ENCODE measurements at regions not wholly inside any gene's neighbourhood (a gene's known extent, or its start where the extent isn't known, plus 50 kb on each side); places are given as distances from the start of the nearest gene placed in this dataset.

DNA sequence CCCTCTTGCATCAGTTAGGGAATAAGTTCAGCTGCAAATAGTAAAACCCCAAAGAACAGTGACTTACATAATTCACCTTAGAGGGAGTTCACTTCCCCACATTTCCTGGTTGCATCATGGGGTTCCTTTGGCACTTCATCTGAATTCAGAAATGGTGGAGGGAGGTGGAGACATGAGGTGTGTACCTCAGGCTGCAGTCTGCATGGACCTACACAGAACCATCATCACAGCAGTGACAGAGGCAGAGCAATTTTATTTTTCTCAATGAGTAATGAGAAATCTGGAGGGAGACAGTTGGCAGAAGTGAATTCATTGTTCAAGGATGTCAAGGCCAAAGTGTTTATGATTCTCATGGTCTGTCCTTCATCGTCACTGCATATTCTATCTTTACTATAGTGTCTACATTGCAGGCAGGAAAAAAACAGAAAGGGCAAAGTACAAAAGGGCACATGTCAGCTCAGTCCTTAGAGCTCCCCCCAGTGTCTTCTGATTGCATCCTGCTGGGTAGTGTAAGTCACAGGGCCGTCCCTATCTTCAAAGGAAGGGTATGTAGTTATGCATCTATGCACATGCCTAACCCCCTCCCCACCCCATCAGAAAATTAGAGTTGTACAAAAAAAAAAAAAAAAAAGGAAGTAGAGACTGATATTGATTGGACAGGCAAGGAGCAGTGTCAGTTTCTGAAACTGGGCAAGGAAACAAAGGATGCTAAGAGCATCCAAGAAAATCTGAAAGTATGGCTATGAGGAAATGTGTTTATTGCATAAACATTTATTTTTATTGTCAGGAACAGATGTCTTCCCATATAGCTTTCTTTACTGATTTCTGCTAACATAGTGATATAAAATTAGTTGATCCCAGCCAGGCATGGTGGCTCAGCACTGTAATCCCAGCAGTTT is 132.7 kb upstream of the APC start:
- Histone ChIP-seq H2AFZ (no peak overlapping the region), H3K4me3 (no peak overlapping the region), H3K27me3 (no peaks in the 10 kb centered on the region), H3K36me3 (replicated peaks; ENCODE audit: insufficient read depth, low read depth) (no peaks in the 10 kb centered on the region), H3K9me2 (replicated peaks; ENCODE audit: insufficient read depth) (no peaks in the 10 kb centered on the region), H3K79me2 (no peaks in the 10 kb centered on the region), H3K27ac (peak overlapping the region; percentile 11), H3K4me2 (no peak overlapping the region), H4K20me1 (ENCODE audit: insufficient read depth, poor library complexity, severe bottlenecking) (no peaks in the 10 kb centered on the region), H3K4me1 (ENCODE audit: insufficient read depth) (no peaks in the 10 kb centered on the region), H3K9me3 (ENCODE audit: low read depth) (no peaks in the 10 kb centered on the region)
- DNase-seq (ENCODE audit: low spot score) = peak; percentile 70
- 24% methylated on average over 2 of the region's 2 CpGs for WGBS (ENCODE audit: low lambda C conversion rate, missing lambda C conversion rate)
- TF ChIP-seq EZH2phosphoT487 (IDR thresholded peaks at IDR 0.05; ENCODE audit: low read depth, severe bottlenecking, unreplicated experiment) (no peak), EZH2 (IDR thresholded peaks at IDR 0.05; ENCODE audit: borderline replicate concordance) (no peak)
- TF ChIP-seq, protein P1, sequence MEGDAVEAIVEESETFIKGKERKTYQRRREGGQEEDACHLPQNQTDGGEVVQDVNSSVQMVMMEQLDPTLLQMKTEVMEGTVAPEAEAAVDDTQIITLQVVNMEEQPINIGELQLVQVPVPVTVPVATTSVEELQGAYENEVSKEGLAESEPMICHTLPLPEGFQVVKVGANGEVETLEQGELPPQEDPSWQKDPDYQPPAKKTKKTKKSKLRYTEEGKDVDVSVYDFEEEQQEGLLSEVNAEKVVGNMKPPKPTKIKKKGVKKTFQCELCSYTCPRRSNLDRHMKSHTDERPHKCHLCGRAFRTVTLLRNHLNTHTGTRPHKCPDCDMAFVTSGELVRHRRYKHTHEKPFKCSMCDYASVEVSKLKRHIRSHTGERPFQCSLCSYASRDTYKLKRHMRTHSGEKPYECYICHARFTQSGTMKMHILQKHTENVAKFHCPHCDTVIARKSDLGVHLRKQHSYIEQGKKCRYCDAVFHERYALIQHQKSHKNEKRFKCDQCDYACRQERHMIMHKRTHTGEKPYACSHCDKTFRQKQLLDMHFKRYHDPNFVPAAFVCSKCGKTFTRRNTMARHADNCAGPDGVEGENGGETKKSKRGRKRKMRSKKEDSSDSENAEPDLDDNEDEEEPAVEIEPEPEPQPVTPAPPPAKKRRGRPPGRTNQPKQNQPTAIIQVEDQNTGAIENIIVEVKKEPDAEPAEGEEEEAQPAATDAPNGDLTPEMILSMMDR (IDR thresholded peaks at IDR 0.05; ENCODE audit: poor library complexity) = peak; percentile 43

GRCh38 chr5:112608975-112609374 is 128.7 kb upstream of the APC start:
- Histone ChIP-seq H3K27ac (peak overlapping the region; percentile 5), H3K79me2 (no peaks in the 10 kb centered on the region), H3K9me3 (ENCODE audit: low read depth) (no peaks in the 10 kb centered on the region), H4K20me1 (ENCODE audit: insufficient read depth, poor library complexity, severe bottlenecking) (no peaks in the 10 kb centered on the region), H3K4me1 (ENCODE audit: insufficient read depth) (no peaks in the 10 kb centered on the region), H2AFZ (peak overlapping the region; percentile 26), H3K4me2 (no peak overlapping the region), H3K4me3 (no peak overlapping the region), H3K9me2 (replicated peaks; ENCODE audit: insufficient read depth) (no peaks in the 10 kb centered on the region), H3K27me3 (no peaks in the 10 kb centered on the region), H3K36me3 (replicated peaks; ENCODE audit: insufficient read depth, low read depth) (no peaks in the 10 kb centered on the region)
- DNase-seq (ENCODE audit: low spot score) = no peak
- TF ChIP-seq, protein P1 (IDR thresholded peaks at IDR 0.05; ENCODE audit: poor library complexity) = no peak
- TF ChIP-seq EZH2phosphoT487 (IDR thresholded peaks at IDR 0.05; ENCODE audit: low read depth, severe bottlenecking, unreplicated experiment) (no peak), EZH2 (IDR thresholded peaks at IDR 0.05; ENCODE audit: borderline replicate concordance) (no peak)
- 95% methylated on average over 1 of the region's 1 CpG for WGBS (ENCODE audit: low lambda C conversion rate, missing lambda C conversion rate)

GRCh38 chr5:112612663-112613062 is 125.0 kb upstream of the APC start:
- no peak for DNase-seq (ENCODE audit: low spot score)
- no peak overlapping the region for H3K27ac ChIP-seq
- no peaks in the 10 kb centered on the region for H4K20me1 ChIP-seq (ENCODE audit: insufficient read depth, poor library complexity, severe bottlenecking)
- H2AFZ ChIP-seq = no peak overlapping the region
- WGBS (ENCODE audit: low lambda C conversion rate, missing lambda C conversion rate) = 82% methylated on average over 4 of the region's 4 CpGs
- H3K4me1 ChIP-seq (ENCODE audit: insufficient read depth) = no peaks in the 10 kb centered on the region
- H3K36me3 ChIP-seq (replicated peaks; ENCODE audit: insufficient read depth, low read depth) = no peaks in the 10 kb centered on the region
- H3K4me2 ChIP-seq = no peak overlapping the region
- no peaks in the 10 kb centered on the region for H3K27me3 ChIP-seq
- TF ChIP-seq EZH2phosphoT487 (IDR thresholded peaks at IDR 0.05; ENCODE audit: low read depth, severe bottlenecking, unreplicated experiment) = no peak
- TF ChIP-seq, protein P1 (IDR thresholded peaks at IDR 0.05; ENCODE audit: poor library complexity) = no peak
- no peak for TF ChIP-seq EZH2 (IDR thresholded peaks at IDR 0.05; ENCODE audit: borderline replicate concordance)
- no peaks in the 10 kb centered on the region for H3K9me2 ChIP-seq (replicated peaks; ENCODE audit: insufficient read depth)
- no peaks in the 10 kb centered on the region for H3K9me3 ChIP-seq (ENCODE audit: low read depth)
- H3K79me2 ChIP-seq = no peaks in the 10 kb centered on the region
- no peak overlapping the region for H3K4me3 ChIP-seq
